Chondrocyte (in vitro differentiated cells): ENCODE measurements at regions not wholly inside any gene's neighbourhood (a gene's known extent, or its start where the extent isn't known, plus 50 kb on each side); places are given as distances from the start of the nearest gene placed in this dataset.
"Not testable (repeated sequence)": the region's sequence is repeated elsewhere in the genome, so short reads cannot be mapped to it uniquely, and the experiment has no call there.

ENCODE experiments used
- DNase-seq: peaks from one replicate; pipeline ENCODE4 v3.0.0; 2021; ENCODE audit warnings: mixed read lengths, low spot score
- H3K27ac Mint-ChIP-seq: one replicate; pipeline ENCODE4 v1.8.0; 2021; ENCODE audit warnings: mild to moderate bottlenecking, moderate library complexity, mixed read lengths; ENCODE audit not compliant: unreplicated experiment
- H3K27me3 Mint-ChIP-seq: 2 replicates; pipeline ENCODE4 v1.8.0; 2021; ENCODE audit warnings: low read depth, mixed read lengths
- H3K36me3 Mint-ChIP-seq: 2 replicates; pipeline ENCODE4 v1.8.0; 2021; ENCODE audit warnings: low read depth, mixed read lengths
- H3K4me1 Mint-ChIP-seq: 2 replicates; pipeline ENCODE4 v1.8.0; 2021; ENCODE audit warnings: low read depth, mild to moderate bottlenecking, mixed read lengths
- H3K4me3 Mint-ChIP-seq: one replicate; pipeline ENCODE4 v1.8.0; 2021; ENCODE audit warnings: mild to moderate bottlenecking, moderate library complexity, mixed read lengths; ENCODE audit not compliant: unreplicated experiment
- H3K9me3 Mint-ChIP-seq: 2 replicates; pipeline ENCODE4 v1.8.0; 2021; ENCODE audit warnings: low read depth, mixed read lengths
- TF ChIP-seq, protein P1 (sequence below): fragments of 200-600 bp; sonication (generic); IDR thresholded peaks from 2 replicates; pipeline ENCODE4 v1.5.0; 2021; ENCODE audit warnings: antibody characterized with exemption, mild to moderate bottlenecking, moderate library complexity

GRCh38 chr3:109685084-109686079 lies 348.0 kb upstream of the DPPA4 start:
- Mint-ChIP-seq H3K4me3 (no peak overlapping the region), H3K36me3 (peaks cover 3% of the 10 kb centered on the region)

GRCh38 chr3:109687626-109688025 lies 350.3 kb upstream of the DPPA4 start:
- Mint-ChIP-seq H3K4me1 (peaks cover 25% of the 10 kb centered on the region), H3K27me3 (no peaks in the 10 kb centered on the region), H3K36me3 (peaks cover 12% of the 10 kb centered on the region), H3K9me3 (peaks cover 26% of the 10 kb centered on the region), H3K27ac (no peak overlapping the region), H3K4me3 (no peak overlapping the region)
- DNase-seq: no peak
- TF ChIP-seq, protein P1, sequence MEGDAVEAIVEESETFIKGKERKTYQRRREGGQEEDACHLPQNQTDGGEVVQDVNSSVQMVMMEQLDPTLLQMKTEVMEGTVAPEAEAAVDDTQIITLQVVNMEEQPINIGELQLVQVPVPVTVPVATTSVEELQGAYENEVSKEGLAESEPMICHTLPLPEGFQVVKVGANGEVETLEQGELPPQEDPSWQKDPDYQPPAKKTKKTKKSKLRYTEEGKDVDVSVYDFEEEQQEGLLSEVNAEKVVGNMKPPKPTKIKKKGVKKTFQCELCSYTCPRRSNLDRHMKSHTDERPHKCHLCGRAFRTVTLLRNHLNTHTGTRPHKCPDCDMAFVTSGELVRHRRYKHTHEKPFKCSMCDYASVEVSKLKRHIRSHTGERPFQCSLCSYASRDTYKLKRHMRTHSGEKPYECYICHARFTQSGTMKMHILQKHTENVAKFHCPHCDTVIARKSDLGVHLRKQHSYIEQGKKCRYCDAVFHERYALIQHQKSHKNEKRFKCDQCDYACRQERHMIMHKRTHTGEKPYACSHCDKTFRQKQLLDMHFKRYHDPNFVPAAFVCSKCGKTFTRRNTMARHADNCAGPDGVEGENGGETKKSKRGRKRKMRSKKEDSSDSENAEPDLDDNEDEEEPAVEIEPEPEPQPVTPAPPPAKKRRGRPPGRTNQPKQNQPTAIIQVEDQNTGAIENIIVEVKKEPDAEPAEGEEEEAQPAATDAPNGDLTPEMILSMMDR: no peak

More at GRCh38 chr3:109685084-109686079, 348.0 kb upstream of the DPPA4 start:
- peak; percentile 94 for DNase-seq
- Mint-ChIP-seq H3K27ac (peak overlapping the region; percentile 85), H3K4me1 (peaks cover 25% of the 10 kb centered on the region), H3K27me3 (no peaks in the 10 kb centered on the region), H3K9me3 (peaks cover 6% of the 10 kb centered on the region)
- TF ChIP-seq, protein P1: no peak

GRCh38 chr3:109696932-109697331 lies 359.6 kb upstream of the DPPA4 start:
- no peaks in the 10 kb centered on the region for H3K27me3 Mint-ChIP-seq
- no peak overlapping the region for H3K27ac Mint-ChIP-seq
- DNase-seq: no peak
- H3K4me1 Mint-ChIP-seq: peaks cover 13% of the 10 kb centered on the region
- H3K4me3 Mint-ChIP-seq: no peak overlapping the region
- peaks cover 12% of the 10 kb centered on the region for H3K36me3 Mint-ChIP-seq
- TF ChIP-seq, protein P1: peak; percentile 24
- peaks cover 31% of the 10 kb centered on the region for H3K9me3 Mint-ChIP-seq

GRCh38 chr3:109702252-109702651 lies 364.9 kb upstream of the DPPA4 start:
- Mint-ChIP-seq H3K9me3 (peaks cover 4% of the 10 kb centered on the region), H3K27ac (no peak overlapping the region), H3K4me3 (no peak overlapping the region), H3K4me1 (peaks cover 8% of the 10 kb centered on the region), H3K27me3 (peaks cover 2% of the 10 kb centered on the region), H3K36me3 (peaks cover 3% of the 10 kb centered on the region)
- DNase-seq: no peak
- TF ChIP-seq, protein P1: no peak

GRCh38 chr3:109702976-109703375 lies 365.6 kb upstream of the DPPA4 start:
- H3K4me1 Mint-ChIP-seq: peaks cover 8% of the 10 kb centered on the region
- H3K27ac Mint-ChIP-seq: no peak overlapping the region
- TF ChIP-seq, protein P1: no peak
- peaks cover 4% of the 10 kb centered on the region for H3K9me3 Mint-ChIP-seq
- H3K4me3 Mint-ChIP-seq: no peak overlapping the region
- peaks cover 3% of the 10 kb centered on the region for H3K36me3 Mint-ChIP-seq
- no peak for DNase-seq
- H3K27me3 Mint-ChIP-seq: peaks cover 2% of the 10 kb centered on the region

GRCh38 chr3:109705133-109705532 lies 367.8 kb upstream of the DPPA4 start:
- not testable (repeated sequence) for H3K9me3 Mint-ChIP-seq, H3K4me1 Mint-ChIP-seq, H3K27ac Mint-ChIP-seq

More at GRCh38 chr3:109705133-109705532, 367.8 kb upstream of the DPPA4 start:
- not testable (repeated sequence) for H3K27me3 Mint-ChIP-seq, H3K36me3 Mint-ChIP-seq, H3K4me3 Mint-ChIP-seq, DNase-seq
